ENCODE measurements at regions not wholly inside any gene's neighbourhood (a gene's known extent, or its start where the extent isn't known, plus 50 kb on each side); places are given as distances from the start of the nearest gene placed in this dataset.

GRCh38 chr3:67719333-67719732 is 64.9 kb upstream of the SUCLG2 start:
- DNase-seq (ENCODE audit: low read depth in 2 of 2, low spot score in 1 of 2) = no peak

GRCh38 chr3:67715971-67716370 is 61.6 kb upstream of the SUCLG2 start:
- no peak for DNase-seq (ENCODE audit: low read depth in 2 of 2, low spot score in 1 of 2)

- no peak for DNase-seq (ENCODE audit: low read depth in 2 of 2, low spot score in 1 of 2)
Measured at GRCh38 chr3:67713764-67714469, 59.5 kb upstream of the SUCLG2 start.

- DNase-seq (ENCODE audit: low read depth in 2 of 2, low spot score in 1 of 2) = no peak
Measured at GRCh38 chr3:67712259-67712658, 57.8 kb upstream of the SUCLG2 start.

- no peak for DNase-seq (ENCODE audit: low read depth in 2 of 2, low spot score in 1 of 2)
Measured at GRCh38 chr3:67710396-67710795, 56.0 kb upstream of the SUCLG2 start.

GRCh38 chr3:67706934-67707333 is 52.5 kb upstream of the SUCLG2 start:
- no peak for DNase-seq (ENCODE audit: low read depth in 2 of 2, low spot score in 1 of 2)

- DNase-seq (ENCODE audit: low read depth in 2 of 2, low spot score in 1 of 2) = no peak
Measured at GRCh38 chr3:67704322-67704721, 49.9 kb upstream of the SUCLG2 start.

Measured in stimulated activated CD8-positive, alpha-beta memory T cell treated with anti-CD3 and anti-CD28 coated beads, Interleukin-4, amount 100 ng/mL, for 1 hour (primary cell).